ENCODE measurements at regions not wholly inside any gene's neighbourhood (a gene's known extent, or its start where the extent isn't known, plus 50 kb on each side); places are given as distances from the start of the nearest gene placed in this dataset.

DNA sequence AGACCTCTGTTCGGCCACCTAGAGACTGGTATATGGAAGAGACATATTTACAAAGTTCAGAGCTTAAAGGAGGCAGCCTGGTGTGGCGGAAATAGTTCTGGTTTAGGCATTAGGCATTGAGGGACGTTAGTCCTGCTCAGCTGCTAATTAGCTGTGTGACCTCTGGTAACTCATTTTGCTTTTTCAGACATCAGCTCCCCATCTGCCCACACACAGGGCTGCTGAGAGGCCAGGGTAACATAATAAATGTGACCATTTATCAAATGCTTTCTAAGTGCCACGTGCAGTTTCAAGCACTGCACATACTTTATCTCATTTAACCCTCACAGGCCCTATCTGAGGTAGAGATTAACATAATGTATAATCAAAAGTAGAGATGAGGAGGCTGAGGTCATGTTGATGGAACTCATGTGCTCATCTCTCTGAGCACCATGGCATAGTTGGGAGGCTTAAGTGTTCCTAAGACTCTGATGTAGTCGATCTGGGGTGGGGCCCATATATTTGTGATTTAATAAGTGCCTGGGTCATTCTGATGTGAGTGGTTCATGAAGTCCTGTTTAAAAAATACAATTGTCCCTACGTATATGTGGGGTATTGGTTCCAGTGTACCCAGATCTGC is 267.2 kb upstream of the PLXNA2 start:
- TF ChIP-seq POLR2AphosphoS5 (IDR thresholded peaks at IDR 0.05; ENCODE audit: low read depth, low read length) (no peak), POLR2A (IDR thresholded peaks at IDR 0.05; ENCODE audit: low read depth, low read length) (no peak)

Measured in GM12891 (cell line).